8988T (cell line): ENCODE measurements at regions not wholly inside any gene's neighbourhood (a gene's known extent, or its start where the extent isn't known, plus 50 kb on each side); places are given as distances from the start of the nearest gene placed in this dataset.

Source experiments
- DNase-seq: peaks from one replicate; pipeline ENCODE4 v3.0.0; 2011

- DNase-seq = no peak
These were observed 190.5 kb upstream of the CSF3R start for GRCh38 chr1:36673202-36673601.

GRCh38 chr1:36669262-36669661 is 186.5 kb upstream of the CSF3R start:
- DNase-seq = no peak

GRCh38 chr1:36667836-36668235 is 185.1 kb upstream of the CSF3R start:
- DNase-seq = no peak

- DNase-seq = no peak
These were observed 184.5 kb upstream of the CSF3R start for GRCh38 chr1:36667256-36667655.

- no peak for DNase-seq
These were observed 182.9 kb upstream of the CSF3R start for GRCh38 chr1:36665478-36666080.

- DNase-seq = no peak
These were observed 182.0 kb upstream of the CSF3R start for GRCh38 chr1:36664571-36665287.

GRCh38 chr1:36663772-36664430 is 181.2 kb upstream of the CSF3R start:
- DNase-seq = no peak

GRCh38 chr1:36658838-36659237 is 176.1 kb upstream of the CSF3R start:
- DNase-seq = no peak

- no peak for DNase-seq
These were observed 175.1 kb upstream of the CSF3R start for GRCh38 chr1:36657826-36658225.

- no peak for DNase-seq
These were observed 174.1 kb upstream of the CSF3R start for GRCh38 chr1:36656838-36657237.

GRCh38 chr1:36656271-36656670 is 173.6 kb upstream of the CSF3R start:
- DNase-seq = no peak

- no peak for DNase-seq
These were observed 171.9 kb upstream of the CSF3R start for GRCh38 chr1:36654586-36654985.

- DNase-seq = no peak
These were observed 171.1 kb upstream of the CSF3R start for GRCh38 chr1:36653850-36654249.

- no peak for DNase-seq
These were observed 169.9 kb upstream of the CSF3R start for GRCh38 chr1:36652586-36652985.

- no peak for DNase-seq
These were observed 169.3 kb upstream of the CSF3R start for GRCh38 chr1:36652011-36652410.

GRCh38 chr1:36651176-36651910 is 168.6 kb upstream of the CSF3R start:
- DNase-seq = no peak

GRCh38 chr1:36650200-36651065 is 167.7 kb upstream of the CSF3R start:
- peak; percentile 31 for DNase-seq

- DNase-seq = no peak
These were observed 163.2 kb upstream of the CSF3R start for GRCh38 chr1:36645867-36646266.

- no peak for DNase-seq
These were observed 161.8 kb upstream of the CSF3R start for GRCh38 chr1:36644556-36644955.

GRCh38 chr1:36643371-36644270 is 160.9 kb upstream of the CSF3R start:
- no peak for DNase-seq

GRCh38 chr1:36642802-36643201 is 160.1 kb upstream of the CSF3R start:
- DNase-seq = no peak

GRCh38 chr1:36641776-36642175 is 159.1 kb upstream of the CSF3R start:
- DNase-seq = no peak
